Activated CD4-positive, alpha-beta T cell treated with anti-CD3 and anti-CD28 coated beads for 4 hours (primary cell): ENCODE measurements at regions not wholly inside any gene's neighbourhood (a gene's known extent, or its start where the extent isn't known, plus 50 kb on each side); places are given as distances from the start of the nearest gene placed in this dataset.
"Not testable (repeated sequence)": the region's sequence is repeated elsewhere in the genome, so short reads cannot be mapped to it uniquely, and the experiment has no call there.

Source experiments
- DNase-seq, 2 donors: peaks; one replicate each; pipeline ENCODE4 v3.0.0-alpha.2; 2020

GRCh38 chr22:48076008-48076407 is 1313.6 kb downstream of the TBC1D22A start:
- no peak for DNase-seq

DNA sequence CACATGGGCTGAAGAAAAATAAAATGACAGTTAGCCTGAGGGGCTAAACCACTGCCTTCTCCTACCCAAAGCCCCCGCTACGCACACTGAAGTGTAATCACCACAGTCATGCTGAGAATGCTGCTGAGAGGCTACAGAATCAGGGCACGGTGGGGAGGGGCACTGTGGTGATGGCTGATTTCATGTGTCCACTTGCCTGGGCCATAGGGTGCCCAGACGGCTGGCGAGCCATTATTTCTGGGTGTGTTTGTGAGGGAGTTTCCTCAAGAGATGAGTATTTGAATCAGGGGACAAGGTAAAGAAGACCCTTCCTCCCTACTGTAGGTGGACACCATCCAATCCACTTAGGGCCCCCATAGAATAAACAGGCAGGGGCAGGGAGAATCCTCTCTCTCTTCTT is 1313.2 kb downstream of the TBC1D22A start:
- no peak for DNase-seq

DNA sequence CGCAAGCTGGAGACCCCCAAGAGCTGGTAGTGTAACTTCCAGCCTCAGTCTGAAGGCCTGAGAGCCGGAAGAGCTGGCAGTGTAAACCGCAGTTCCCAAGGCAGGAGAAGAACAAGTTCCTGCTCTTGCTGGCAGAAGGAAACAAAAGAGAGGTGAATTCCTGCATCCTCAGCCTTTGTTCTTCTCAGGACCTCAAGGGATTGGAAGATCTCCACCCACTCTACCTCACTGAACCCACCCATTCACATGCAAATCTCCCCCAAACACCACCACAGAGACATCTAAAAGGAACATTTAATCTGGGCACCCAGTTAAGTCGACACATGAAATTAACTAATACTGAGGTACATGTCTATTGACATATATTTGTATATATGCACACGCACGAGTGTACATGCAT is 1310.3 kb downstream of the TBC1D22A start:
- DNase-seq = no peak

DNA sequence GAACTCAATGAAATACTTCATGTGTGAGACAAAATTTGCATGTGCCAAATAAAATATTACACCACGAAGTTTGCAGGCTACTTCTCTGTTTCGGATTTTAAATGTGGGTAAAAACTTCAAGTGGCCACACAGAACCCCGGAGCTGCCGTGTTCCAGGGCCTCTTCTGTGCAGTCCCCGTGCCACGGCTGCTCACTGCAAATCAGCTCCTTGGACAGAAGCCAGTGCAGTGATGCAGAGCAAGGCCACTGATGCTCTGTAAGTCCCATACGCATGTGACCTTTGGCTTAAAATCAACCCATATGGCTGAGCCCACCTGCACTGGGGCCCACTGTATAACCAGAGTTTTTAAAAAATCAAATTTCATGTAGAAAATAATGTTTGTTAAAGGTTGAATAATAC is 1309.4 kb downstream of the TBC1D22A start:
- DNase-seq = no peak

- DNase-seq = no peak
These were observed 1308.9 kb downstream of the TBC1D22A start for GRCh38 chr22:48071305-48071704.

DNA sequence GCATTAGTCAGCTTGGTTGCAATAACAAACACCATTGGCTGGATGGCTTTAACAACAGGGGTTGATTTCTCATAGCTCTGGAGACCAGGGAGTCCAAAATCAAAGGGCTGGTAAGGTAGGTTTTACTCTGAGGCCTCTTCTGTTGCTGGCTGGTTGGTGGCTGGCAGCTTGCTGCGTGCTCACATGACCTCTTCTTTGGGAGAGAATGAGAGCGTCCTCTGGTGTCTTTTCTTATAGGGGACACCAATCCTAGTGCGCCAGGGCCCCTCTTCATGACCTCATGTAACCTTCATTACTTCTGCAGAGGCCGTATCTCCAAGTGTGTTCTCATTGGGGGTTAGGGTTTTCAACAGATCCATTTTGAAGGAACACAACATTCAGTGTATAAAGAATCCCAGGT is 1308.3 kb downstream of the TBC1D22A start:
- no peak for DNase-seq

DNA sequence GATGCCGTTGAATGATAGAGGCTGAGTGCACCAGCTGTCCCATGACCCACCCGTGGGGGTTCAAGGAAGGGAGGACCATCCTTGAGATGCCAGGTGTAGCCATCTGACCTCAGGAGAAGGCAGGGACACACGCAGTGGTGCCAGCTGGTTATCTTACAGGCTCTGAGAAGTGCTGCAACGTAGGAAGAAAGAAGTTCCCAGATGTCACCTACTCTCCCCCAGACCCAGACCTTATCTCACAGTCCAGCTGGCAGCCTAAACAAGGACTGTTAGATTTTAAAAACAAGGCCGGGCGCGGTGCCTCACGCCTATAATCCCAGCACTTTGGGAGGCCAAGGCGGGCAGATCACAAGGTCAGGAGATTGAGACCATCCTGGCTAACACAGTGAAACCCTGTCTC is 1307.6 kb downstream of the TBC1D22A start:
- DNase-seq = no peak

DNA sequence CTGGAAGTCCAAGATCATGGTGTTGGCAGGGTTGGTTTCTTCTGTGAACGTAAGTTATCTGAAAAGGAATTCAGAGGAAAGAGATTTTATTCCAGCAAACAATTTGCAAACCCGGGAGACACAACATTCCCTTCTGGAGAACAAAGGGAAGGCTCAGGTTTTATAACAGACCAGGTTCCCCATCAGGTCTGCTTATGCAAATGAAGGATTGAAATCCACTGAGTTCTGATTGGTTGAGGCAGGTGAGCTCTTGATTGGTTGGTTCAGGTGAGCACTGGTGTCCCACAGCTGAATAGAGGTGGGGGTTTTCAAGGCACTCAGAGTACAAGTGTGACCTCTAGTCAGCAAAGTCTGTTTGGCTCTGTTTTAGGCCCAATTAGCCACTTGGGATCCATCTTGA is 1306.8 kb downstream of the TBC1D22A start:
- DNase-seq = no peak

DNA sequence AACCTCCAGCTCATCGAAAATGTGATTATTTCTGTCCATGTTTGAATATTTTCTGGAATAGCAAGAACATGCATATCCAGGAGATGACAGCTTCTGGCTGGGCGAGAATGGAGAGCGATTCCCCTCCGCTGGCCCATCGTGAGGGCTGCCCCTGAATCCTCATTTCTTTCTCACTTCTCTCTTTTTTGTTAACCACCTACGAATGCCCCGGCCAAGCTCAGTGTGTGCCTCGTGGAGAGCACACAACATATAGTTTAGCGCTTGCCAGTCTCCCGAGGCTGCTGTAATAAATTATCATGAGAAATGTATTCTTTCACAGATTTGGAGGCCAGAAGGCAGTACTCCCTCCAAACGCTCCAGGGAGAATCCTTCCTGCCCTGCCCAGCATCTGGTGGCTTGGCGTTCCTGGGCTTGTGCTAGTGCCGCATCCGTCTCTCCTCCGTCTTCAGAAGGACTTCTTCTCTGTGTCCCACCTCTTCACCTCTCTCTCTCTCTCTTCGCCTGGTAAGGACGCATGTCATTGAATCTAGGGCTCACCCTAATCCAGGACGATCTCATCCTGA is 1306.0 kb downstream of the TBC1D22A start:
- no peak for DNase-seq

- no peak for DNase-seq
These were observed 1303.4 kb downstream of the TBC1D22A start for GRCh38 chr22:48065892-48066291.

DNA sequence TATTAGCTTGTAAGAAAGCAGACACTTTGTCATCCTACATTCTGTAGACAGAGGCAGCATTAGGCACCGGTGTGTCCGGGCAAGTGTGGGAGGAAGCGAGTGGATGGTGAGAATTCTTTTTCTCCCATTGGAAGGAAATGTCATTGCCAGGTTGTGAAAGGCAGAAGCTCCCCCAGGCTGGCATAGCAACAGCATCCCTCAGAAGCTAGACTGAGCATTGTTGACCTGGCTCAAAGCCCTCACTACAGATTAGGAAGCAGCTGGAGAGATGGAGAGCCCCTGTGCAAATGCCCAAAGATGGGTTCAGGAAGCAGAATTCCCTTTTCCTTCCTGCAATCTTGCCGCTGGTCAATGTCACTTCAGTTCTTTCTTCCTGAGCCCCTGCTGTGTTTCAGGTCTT is 1299.3 kb downstream of the TBC1D22A start:
- no peak for DNase-seq

DNA sequence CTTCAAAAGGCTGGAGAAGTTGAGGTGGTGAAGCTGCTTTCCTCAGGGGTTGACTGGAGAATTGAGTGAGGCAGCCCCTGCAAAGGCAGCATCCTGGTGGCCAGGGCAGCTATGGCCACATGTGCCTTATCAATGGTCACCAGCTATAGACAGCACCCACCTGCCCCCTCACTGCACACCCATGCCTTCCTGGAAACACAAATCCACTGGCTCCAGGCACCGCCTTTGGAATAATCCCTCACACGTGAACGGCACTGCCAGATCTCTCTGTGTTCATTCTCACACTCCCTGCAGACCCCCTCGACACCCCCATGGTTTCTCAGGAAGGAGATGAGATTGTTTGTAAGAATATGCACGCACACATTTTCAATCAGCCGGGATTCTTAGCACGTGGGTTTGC is 1297.8 kb downstream of the TBC1D22A start:
- no peak for DNase-seq

DNA sequence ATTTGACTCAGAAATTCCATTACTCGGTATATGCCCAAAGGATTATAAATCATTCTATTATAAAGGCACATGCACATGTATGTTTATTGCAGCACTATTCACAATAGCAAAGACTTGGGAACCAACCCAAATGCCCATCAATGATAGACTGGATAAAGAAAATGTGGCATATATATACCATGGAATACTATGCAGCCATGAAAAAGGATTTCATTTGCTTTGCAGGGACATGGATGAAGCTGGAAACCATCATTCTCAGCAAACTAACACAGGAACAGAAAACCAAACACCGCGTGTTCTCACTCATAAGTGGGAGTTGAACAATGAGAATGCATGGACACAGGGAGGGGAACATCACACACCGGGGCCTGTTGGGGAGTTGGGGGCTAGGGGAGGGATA is 1297.1 kb downstream of the TBC1D22A start:
- not testable (repeated sequence) for DNase-seq

DNA sequence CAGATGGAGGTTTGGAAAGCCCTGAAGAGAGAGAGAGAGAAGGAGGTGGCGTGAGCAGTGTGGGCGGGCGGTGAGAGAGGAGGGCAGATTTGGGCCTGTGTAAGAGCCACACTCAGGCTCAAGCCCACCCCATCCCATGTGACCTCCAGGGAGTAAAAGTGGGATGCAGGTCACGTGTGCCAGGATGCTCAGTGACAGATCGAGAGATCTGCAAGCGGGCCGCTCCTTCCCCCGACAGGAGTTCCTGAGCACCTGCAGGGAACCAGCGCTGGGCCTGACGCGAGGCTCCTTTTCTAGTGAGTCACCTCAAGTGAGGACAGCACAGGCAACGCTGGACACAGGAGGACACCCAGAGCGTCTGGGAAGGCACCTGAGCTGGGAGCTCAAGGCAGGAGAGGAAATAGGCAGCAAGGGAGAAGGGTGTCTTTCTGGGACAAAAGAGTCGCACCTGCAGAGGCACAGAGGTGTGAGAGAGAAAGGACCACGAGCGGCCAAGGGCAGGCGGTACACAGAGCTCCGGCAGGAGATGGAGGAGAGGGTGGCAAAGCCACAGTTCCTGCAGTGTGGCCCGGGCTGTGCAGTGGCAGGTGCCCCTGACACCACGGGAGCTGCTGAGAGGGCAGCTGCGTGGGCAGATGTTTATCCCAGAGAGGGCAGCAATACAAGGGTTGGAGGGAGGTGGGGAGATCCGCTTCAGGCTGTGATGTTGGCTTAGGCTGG is 1294.8 kb downstream of the TBC1D22A start:
- no peak for DNase-seq

DNA sequence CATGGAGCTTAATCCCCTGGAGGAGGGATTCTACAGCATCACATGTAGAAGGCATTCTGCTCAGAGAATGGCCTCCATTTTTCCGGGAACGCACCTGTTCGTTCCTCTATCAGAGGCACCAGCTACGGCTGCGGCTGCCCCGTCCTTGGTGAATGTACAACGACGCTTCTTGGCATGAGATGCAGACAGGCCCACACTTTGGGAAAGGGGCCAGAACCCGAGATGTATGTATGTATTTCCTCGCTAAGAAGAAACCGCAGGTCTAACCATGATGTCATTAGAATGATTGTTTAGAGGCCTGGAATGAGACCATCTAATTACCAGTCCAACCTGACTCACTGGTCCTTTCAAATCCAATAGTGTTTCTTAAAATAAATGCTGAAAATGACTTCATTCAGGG is 1293.4 kb downstream of the TBC1D22A start:
- DNase-seq = no peak

GRCh38 chr22:48055185-48055584 is 1292.7 kb downstream of the TBC1D22A start:
- DNase-seq = no peak

GRCh38 chr22:48054596-48054995 is 1292.1 kb downstream of the TBC1D22A start:
- DNase-seq = no peak

DNA sequence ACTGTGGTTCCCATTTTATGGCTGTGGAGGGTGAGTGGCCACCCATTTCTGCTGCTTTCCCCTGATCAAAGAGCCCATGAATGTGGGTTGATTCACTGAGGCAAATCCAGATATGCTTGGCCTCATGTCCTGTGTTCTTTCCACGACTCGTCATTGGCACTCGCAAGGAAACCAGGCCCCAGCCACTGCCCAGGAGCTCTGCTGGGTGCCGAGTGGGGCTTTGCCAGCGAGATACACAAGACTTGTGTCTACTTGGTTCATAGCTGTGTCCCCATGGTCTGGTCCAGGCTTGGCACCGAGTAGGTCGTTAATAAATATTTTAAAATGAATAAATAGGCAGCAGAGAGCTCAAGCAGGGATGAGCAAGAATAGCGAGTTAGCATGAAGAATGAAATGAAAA is 1291.5 kb downstream of the TBC1D22A start:
- DNase-seq = no peak

DNA sequence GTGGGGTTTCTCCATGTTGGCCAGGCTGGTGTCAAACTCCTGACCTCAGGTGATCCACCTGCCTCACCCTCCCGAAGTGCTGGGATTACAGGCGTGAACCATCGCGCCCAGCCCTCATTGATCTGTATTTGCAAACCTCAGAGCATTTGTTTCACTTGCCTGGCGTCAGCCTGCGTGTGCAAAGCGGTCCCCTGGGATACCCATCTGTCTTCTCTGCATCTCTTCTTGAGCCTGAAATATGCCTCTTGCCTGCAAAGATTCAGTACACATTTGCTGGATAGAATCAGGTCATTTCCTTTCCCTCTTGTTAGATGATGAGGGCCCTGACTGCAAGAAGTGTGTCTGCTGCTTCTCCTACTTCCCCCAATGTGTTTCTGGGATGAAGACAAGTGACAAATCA is 1291.0 kb downstream of the TBC1D22A start:
- DNase-seq = no peak

GRCh38 chr22:48052621-48052890 is 1290.1 kb downstream of the TBC1D22A start:
- no peak for DNase-seq

GRCh38 chr22:48051796-48052620 is 1289.6 kb downstream of the TBC1D22A start:
- no peak for DNase-seq

GRCh38 chr22:48050836-48051235 is 1288.4 kb downstream of the TBC1D22A start:
- DNase-seq = no peak

- no peak for DNase-seq
These were observed 1286.7 kb downstream of the TBC1D22A start for GRCh38 chr22:48049116-48049515.

DNA sequence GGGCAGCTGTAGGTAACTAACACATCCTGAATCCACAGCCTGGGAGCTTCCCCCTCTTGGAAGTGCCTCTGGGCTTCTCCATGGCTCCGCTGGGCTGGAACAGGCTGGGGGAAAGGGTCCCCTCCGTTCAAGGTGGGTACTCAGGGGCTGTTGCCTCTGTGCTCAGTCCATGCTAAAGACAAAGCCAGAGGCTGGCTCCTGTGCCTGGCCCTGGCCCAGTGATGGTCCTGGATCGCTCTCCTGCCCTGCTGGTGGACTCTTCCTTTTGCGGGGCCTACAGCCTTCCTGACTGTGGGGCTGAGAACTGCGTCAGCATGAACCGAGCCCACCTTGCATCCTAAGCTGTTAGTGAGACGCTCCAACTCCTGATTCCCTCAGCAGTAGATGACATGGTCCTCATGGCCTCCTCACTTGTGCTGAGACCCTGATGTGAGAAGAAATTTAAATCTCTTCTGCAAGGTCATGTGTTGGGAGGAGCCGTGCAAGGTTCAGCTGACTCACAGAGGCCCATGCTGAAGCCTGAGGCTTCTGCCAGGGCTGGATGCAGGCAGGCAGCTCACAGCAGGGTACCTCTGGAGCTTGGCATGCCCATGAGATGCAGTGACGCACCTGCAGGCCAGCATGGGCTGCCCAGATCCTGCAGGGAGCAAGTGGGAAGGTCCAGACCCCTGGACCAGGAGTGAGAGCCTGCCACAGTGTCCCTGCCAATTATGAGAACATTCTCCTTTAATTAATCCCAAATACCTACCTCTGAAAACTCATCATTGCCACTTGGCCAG is 1285.5 kb downstream of the TBC1D22A start:
- DNase-seq = no peak
